MCF 10A (cell line): ENCODE measurements at regions not wholly inside any gene's neighbourhood (a gene's known extent, or its start where the extent isn't known, plus 50 kb on each side); places are given as distances from the start of the nearest gene placed in this dataset.

Experiments used
- BruUV-seq: library from RNA; stranded (reverse); fragments of 400-500 nt; replicated peaks from 2 replicates; lab custom pipeline; 2021; lab: Mats Ljungman, UMichigan
- CTCF ChIA-PET: fragments of 300-600 bp; sonication (Branson Sonifier 250); formaldehyde crosslinking; extraction: SDS; loops from one replicate; lab custom pipeline; 2021; ENCODE audit warnings: antibody characterized with exemption, inconsistent platforms; lab: Yijun Ruan, JAX
- POLR2A ChIA-PET: fragments of 300-600, 350-650 bp; sonication (Branson Sonifier 250); formaldehyde crosslinking; extraction: SDS; loops from one replicate; lab custom pipeline; 2020; ENCODE audit warnings: antibody characterized with exemption, inconsistent platforms; lab: Yijun Ruan, JAX
- DNase-seq: peaks from one replicate; pipeline ENCODE4 v3.0.0-alpha.2; 2018; ENCODE audit not compliant: unreplicated experiment
- H3K27ac Mint-ChIP-seq: one replicate; pipeline ENCODE4 v1.8.0; 2022; ENCODE audit warnings: mild to moderate bottlenecking, low read depth, mixed read lengths; ENCODE audit not compliant: unreplicated experiment
- H3K27me3 Mint-ChIP-seq: one replicate; pipeline ENCODE4 v1.8.0; 2022; ENCODE audit warnings: mixed read lengths; ENCODE audit not compliant: insufficient read depth, unreplicated experiment
- H3K36me3 Mint-ChIP-seq: one replicate; pipeline ENCODE4 v1.8.0; 2022; ENCODE audit warnings: mild to moderate bottlenecking, moderate library complexity, mixed read lengths; ENCODE audit not compliant: insufficient read depth, unreplicated experiment
- H3K4me1 Mint-ChIP-seq: one replicate; pipeline ENCODE4 v1.8.0; 2022; ENCODE audit warnings: mixed read lengths; ENCODE audit not compliant: insufficient read depth, unreplicated experiment
- H3K4me3 Mint-ChIP-seq: one replicate; pipeline ENCODE4 v1.8.0; 2022; ENCODE audit warnings: mild to moderate bottlenecking, moderate library complexity, mixed read lengths; ENCODE audit not compliant: unreplicated experiment
- H3K9me3 Mint-ChIP-seq: one replicate; pipeline ENCODE4 v1.8.0; 2022; ENCODE audit warnings: mixed read lengths; ENCODE audit not compliant: unreplicated experiment
- CTCF ChIP-seq: fragments of 200-600 bp; IDR thresholded peaks from one replicate; pipeline ENCODE4 v1.8.0; 2022; ENCODE audit warnings: antibody characterized with exemption, mild to moderate bottlenecking; ENCODE audit not compliant: unreplicated experiment
- intact Hi-C: fragments of 100-400 bp; cut with micrococcal nuclease; formaldehyde crosslinking; loops from 2 replicates; pipeline ENCODE4 v1.14.1; 2022

DNA sequence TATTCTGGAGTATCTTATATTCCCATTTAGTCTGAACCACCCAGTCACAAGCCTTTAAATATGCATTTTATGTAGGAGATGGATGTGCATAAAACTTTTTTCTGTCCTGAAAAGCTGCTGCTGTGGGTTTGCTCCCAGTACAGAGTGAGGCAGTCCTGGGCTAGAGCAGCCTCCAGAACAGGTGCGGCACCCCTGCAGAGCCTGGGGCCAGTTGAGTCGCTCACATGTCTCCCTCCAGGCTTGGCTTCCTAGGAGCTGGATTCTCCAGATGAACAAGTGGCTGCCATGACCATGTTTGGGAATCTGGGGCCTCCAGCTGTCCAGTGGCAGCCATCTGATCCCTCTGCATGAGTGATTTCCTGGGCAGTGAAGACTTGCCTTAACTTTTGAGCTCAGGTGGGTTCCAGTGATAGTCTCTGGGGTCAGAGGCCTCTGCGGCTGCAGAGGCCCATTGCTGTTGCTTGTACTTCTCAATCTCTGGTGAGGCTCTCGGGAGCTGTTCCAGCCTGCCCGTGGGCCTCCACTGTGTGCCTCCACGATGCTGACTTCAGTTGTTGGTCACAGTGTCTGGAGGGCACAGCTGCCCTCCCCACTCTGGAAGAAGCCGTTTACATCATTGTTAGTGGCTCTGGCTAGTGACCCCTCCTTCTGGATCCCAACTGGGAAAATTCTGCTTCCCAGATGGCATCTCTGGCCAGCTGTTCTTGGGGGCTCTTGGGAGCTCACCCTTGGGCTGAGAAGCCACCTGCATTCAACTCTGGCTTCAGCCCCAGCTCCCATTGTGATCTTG, 120.4 kb downstream of the EMX2 start:
- H3K9me3 Mint-ChIP-seq: no peaks in the 10 kb centered on the region
- H3K27ac Mint-ChIP-seq: peak overlapping the region; percentile 95
- intact Hi-C loops: no loop called here
- H3K4me1 Mint-ChIP-seq: peaks cover 17% of the 10 kb centered on the region
- ChIA-PET CTCF (interaction anchor here (1.0 to 1.1 kb wide), 2 partner anchors 9 to 73 kb away, joined by 3 to 4 read pairs; no protein-coding TSS in a partner anchor), POLR2A (interaction anchor here (0.7 to 2.4 kb wide), 3 partner anchors 9 to 414 kb away, joined by 4 to 11 read pairs (median 5); no protein-coding TSS in a partner anchor)
- TF ChIP-seq CTCF: no peak
- peaks cover 6% of the 10 kb centered on the region for H3K36me3 Mint-ChIP-seq
- H3K27me3 Mint-ChIP-seq: no peaks in the 10 kb centered on the region
- H3K4me3 Mint-ChIP-seq: no peak overlapping the region
- BruUV-seq: no TSS peak
- DNase-seq: no peak

DNA sequence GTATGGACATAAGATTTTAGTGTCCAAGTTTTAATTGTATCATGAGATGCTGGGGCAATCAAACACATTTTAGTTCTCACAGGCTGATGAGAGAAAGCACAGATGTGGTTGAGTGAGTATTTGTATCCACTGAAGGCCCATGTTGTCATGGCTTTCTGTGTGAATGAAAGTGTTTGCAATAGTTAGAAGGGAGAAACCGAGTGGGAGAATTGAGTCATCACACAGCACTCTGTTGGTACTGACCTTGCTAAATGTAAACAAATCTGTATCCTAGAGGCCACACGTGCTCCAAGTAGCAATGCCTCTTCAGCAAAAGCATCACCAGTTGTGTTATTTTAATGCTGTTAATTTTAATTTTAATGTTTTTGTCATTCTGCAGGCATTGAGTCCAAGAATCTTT, 121.2 kb downstream of the EMX2 start:
- Mint-ChIP-seq H3K36me3 (peaks cover 6% of the 10 kb centered on the region), H3K27me3 (no peaks in the 10 kb centered on the region), H3K4me3 (no peak overlapping the region), H3K4me1 (peaks cover 14% of the 10 kb centered on the region), H3K27ac (peak overlapping the region; percentile 95), H3K9me3 (no peaks in the 10 kb centered on the region)
- no peak for TF ChIP-seq CTCF
- ChIA-PET POLR2A (interaction anchor here (1.1 to 2.4 kb wide), 3 partner anchors 10 to 53 kb away, joined by 3 to 11 read pairs (median 3); no protein-coding TSS in a partner anchor), CTCF (no interaction called here)
- peak; percentile 86 for DNase-seq
- intact Hi-C loops: no loop called here
- BruUV-seq: no TSS peak

DNA sequence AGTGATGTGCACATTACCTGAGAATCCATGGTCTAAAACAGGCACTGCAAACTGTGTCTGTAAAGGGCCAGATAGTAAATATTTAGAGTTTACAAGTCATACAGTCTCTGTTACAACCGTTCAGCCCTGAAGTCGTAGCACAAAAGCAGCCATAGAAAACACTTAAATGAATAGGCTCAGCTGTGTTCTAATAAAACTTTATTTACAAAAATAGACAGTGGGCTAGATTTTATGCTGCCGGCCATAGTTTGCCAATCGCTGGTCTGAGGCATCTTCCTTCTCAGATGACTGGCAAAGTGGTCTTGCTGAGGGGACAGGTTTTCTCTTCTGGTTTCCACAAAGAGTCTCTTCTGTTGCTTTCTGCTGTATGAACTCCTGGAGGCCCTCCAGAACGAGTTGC, 121.7 kb downstream of the EMX2 start:
- intact Hi-C loops: no loop called here
- Mint-ChIP-seq H3K36me3 (peaks cover 6% of the 10 kb centered on the region), H3K27me3 (no peaks in the 10 kb centered on the region), H3K27ac (no peak overlapping the region), H3K9me3 (no peaks in the 10 kb centered on the region), H3K4me3 (no peak overlapping the region), H3K4me1 (peaks cover 8% of the 10 kb centered on the region)
- ChIA-PET CTCF (interaction anchor here (0.5 to 0.6 kb wide), 2 partner anchors 11 to 184 kb away, joined by 3 read pairs; no protein-coding TSS in a partner anchor), POLR2A (interaction anchor here (0.8 to 2.4 kb wide), 4 partner anchors 11 to 317 kb away, joined by 3 to 11 read pairs (median 3); no protein-coding TSS in a partner anchor)
- DNase-seq: no peak
- no peak for TF ChIP-seq CTCF
- no TSS peak for BruUV-seq

- POLR2A ChIA-PET: interaction anchor here (1.8 kb wide), 1 partner anchor 13 kb away, joined by 9 read pairs; no protein-coding TSS in a partner anchor
These were observed 123.6 kb downstream of the EMX2 start for GRCh38 chr10:117666166-117666565.

More at GRCh38 chr10:117666166-117666565, 123.6 kb downstream of the EMX2 start:
- Mint-ChIP-seq H3K4me3 (no peak overlapping the region), H3K9me3 (no peaks in the 10 kb centered on the region), H3K27ac (no peak overlapping the region), H3K27me3 (no peaks in the 10 kb centered on the region), H3K4me1 (peaks cover 5% of the 10 kb centered on the region), H3K36me3 (peaks cover 3% of the 10 kb centered on the region)
- CTCF ChIA-PET: no interaction called here
- TF ChIP-seq CTCF: no peak
- intact Hi-C loops: no loop called here
- DNase-seq: no peak
- BruUV-seq: no TSS peak
